ENCODE measurements at regions not wholly inside any gene's neighbourhood (a gene's known extent, or its start where the extent isn't known, plus 50 kb on each side); places are given as distances from the start of the nearest gene placed in this dataset.

DNA sequence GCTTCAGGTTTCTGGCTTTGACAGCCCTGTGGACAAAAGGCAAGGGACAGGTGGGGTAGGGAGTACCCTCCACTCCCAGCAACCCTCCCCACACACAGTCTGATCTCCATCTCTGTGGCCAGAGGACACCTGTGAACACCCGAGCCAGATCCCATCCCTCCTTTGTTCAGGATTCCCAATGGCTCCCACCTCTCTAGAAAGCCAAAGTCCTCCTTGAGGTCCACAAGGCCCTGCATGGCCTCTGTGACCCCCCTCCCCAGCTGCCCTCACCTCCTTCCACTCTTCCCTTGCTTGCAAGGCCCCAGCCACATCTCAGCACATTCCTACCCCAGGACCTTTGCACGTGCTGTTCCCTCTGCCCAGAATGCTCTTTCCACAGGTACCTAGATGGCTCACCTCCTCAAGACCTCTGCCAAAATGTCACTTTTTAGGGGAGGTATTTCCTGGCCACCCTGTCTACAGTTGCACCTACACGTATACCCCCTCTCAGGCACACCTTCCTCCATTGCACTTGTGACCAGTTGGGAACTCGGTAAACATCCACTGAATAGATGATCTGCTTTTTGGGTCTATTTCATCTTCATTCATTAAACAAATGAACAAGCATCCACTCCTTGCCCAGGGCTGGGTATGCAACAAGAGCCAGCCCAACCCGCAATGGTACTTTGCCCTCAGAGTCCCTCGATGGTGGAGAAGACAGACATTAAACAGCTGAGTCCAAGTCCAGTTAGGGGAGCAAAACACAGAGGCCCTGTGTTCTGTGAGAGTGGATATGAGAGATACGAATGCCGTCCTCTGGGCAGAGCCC, 107.0 kb downstream of the CRLF3 start:
- CTCF ChIA-PET = interaction anchor here (0.6 to 1.0 kb wide), 3 partner anchors 19 to 152 kb away, joined by 3 read pairs; no protein-coding TSS in a partner anchor
- Mint-ChIP-seq H3K4me3 (no peak overlapping the region), H3K4me1 (peaks cover 32% of the 10 kb centered on the region), H3K27ac (peak overlapping the region; percentile 3), H3K27me3 (ENCODE audit: low read depth) (no peaks in the 10 kb centered on the region; the same call in 1 of the 2 replicates), H3K9me3 (no peaks in the 10 kb centered on the region), H3K36me3 (peaks cover 5% of the 10 kb centered on the region; the same call in 1 of the 2 replicates)
- ATAC-seq = no peak
- peak; percentile 5 for DNase-seq (ENCODE audit: low spot score)
- TF ChIP-seq, protein P1, sequence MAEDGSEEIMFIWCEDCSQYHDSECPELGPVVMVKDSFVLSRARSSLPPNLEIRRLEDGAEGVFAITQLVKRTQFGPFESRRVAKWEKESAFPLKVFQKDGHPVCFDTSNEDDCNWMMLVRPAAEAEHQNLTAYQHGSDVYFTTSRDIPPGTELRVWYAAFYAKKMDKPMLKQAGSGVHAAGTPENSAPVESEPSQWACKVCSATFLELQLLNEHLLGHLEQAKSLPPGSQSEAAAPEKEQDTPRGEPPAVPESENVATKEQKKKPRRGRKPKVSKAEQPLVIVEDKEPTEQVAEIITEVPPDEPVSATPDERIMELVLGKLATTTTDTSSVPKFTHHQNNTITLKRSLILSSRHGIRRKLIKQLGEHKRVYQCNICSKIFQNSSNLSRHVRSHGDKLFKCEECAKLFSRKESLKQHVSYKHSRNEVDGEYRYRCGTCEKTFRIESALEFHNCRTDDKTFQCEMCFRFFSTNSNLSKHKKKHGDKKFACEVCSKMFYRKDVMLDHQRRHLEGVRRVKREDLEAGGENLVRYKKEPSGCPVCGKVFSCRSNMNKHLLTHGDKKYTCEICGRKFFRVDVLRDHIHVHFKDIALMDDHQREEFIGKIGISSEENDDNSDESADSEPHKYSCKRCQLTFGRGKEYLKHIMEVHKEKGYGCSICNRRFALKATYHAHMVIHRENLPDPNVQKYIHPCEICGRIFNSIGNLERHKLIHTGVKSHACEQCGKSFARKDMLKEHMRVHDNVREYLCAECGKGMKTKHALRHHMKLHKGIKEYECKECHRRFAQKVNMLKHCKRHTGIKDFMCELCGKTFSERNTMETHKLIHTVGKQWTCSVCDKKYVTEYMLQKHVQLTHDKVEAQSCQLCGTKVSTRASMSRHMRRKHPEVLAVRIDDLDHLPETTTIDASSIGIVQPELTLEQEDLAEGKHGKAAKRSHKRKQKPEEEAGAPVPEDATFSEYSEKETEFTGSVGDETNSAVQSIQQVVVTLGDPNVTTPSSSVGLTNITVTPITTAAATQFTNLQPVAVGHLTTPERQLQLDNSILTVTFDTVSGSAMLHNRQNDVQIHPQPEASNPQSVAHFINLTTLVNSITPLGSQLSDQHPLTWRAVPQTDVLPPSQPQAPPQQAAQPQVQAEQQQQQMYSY (CRISPR knock-in tag; IDR thresholded peaks at IDR 0.05) = no peak
- no peak for TF ChIP-seq ZBTB21 (CRISPR knock-in tag; IDR thresholded peaks at IDR 0.05; ENCODE audit: borderline replicate concordance)
- TF ChIP-seq IRF2 (CRISPR knock-in tag; IDR thresholded peaks at IDR 0.05; ENCODE audit: borderline replicate concordance, low read depth) = no peak
- no peak for TF ChIP-seq ESRRA (CRISPR knock-in tag; IDR thresholded peaks at IDR 0.05; ENCODE audit: borderline replicate concordance)
- TF ChIP-seq, protein P2, sequence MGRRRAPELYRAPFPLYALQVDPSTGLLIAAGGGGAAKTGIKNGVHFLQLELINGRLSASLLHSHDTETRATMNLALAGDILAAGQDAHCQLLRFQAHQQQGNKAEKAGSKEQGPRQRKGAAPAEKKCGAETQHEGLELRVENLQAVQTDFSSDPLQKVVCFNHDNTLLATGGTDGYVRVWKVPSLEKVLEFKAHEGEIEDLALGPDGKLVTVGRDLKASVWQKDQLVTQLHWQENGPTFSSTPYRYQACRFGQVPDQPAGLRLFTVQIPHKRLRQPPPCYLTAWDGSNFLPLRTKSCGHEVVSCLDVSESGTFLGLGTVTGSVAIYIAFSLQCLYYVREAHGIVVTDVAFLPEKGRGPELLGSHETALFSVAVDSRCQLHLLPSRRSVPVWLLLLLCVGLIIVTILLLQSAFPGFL (CRISPR knock-in tag; IDR thresholded peaks at IDR 0.05; ENCODE audit: borderline replicate concordance) = no peak
- TF ChIP-seq EMX1 (CRISPR knock-in tag; IDR thresholded peaks at IDR 0.05) = no peak
- TF ChIP-seq, protein P3, sequence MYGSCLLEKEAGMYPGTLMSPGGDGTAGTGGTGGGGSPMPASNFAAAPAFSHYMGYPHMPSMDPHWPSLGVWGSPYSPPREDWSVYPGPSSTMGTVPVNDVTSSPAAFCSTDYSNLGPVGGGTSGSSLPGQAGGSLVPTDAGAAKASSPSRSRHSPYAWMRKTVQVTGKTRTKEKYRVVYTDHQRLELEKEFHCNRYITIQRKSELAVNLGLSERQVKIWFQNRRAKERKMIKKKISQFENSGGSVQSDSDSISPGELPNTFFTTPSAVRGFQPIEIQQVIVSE (CRISPR knock-in tag; IDR thresholded peaks at IDR 0.05; ENCODE audit: borderline replicate concordance) = no peak
- no peak for TF ChIP-seq FOXJ3 (CRISPR knock-in tag; IDR thresholded peaks at IDR 0.05; ENCODE audit: borderline replicate concordance)
- no peak for TF ChIP-seq PRRX2 (CRISPR knock-in tag; IDR thresholded peaks at IDR 0.05)
- TF ChIP-seq, protein P4, sequence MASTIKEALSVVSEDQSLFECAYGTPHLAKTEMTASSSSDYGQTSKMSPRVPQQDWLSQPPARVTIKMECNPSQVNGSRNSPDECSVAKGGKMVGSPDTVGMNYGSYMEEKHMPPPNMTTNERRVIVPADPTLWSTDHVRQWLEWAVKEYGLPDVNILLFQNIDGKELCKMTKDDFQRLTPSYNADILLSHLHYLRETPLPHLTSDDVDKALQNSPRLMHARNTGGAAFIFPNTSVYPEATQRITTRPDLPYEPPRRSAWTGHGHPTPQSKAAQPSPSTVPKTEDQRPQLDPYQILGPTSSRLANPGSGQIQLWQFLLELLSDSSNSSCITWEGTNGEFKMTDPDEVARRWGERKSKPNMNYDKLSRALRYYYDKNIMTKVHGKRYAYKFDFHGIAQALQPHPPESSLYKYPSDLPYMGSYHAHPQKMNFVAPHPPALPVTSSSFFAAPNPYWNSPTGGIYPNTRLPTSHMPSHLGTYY (CRISPR knock-in tag; IDR thresholded peaks at IDR 0.05) = no peak
- TF ChIP-seq OVOL2 (CRISPR knock-in tag; IDR thresholded peaks at IDR 0.05; ENCODE audit: borderline replicate concordance) = no peak
- TF ChIP-seq GABPB1 (CRISPR knock-in tag; IDR thresholded peaks at IDR 0.05) = no peak
- TF ChIP-seq, protein P5, sequence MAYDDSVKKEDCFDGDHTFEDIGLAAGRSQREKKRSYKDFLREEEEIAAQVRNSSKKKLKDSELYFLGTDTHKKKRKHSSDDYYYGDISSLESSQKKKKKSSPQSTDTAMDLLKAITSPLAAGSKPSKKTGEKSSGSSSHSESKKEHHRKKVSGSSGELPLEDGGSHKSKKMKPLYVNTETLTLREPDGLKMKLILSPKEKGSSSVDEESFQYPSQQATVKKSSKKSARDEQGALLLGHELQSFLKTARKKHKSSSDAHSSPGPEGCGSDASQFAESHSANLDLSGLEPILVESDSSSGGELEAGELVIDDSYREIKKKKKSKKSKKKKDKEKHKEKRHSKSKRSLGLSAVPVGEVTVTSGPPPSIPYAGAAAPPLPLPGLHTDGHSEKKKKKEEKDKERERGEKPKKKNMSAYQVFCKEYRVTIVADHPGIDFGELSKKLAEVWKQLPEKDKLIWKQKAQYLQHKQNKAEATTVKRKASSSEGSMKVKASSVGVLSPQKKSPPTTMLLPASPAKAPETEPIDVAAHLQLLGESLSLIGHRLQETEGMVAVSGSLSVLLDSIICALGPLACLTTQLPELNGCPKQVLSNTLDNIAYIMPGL (CRISPR knock-in tag; IDR thresholded peaks at IDR 0.05) = no peak
- TF ChIP-seq, protein P6, sequence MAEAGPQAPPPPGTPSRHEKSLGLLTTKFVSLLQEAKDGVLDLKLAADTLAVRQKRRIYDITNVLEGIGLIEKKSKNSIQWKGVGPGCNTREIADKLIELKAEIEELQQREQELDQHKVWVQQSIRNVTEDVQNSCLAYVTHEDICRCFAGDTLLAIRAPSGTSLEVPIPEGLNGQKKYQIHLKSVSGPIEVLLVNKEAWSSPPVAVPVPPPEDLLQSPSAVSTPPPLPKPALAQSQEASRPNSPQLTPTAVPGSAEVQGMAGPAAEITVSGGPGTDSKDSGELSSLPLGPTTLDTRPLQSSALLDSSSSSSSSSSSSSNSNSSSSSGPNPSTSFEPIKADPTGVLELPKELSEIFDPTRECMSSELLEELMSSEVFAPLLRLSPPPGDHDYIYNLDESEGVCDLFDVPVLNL (CRISPR knock-in tag; IDR thresholded peaks at IDR 0.05; ENCODE audit: borderline replicate concordance, low read depth) = no peak
- TF ChIP-seq, protein P7, sequence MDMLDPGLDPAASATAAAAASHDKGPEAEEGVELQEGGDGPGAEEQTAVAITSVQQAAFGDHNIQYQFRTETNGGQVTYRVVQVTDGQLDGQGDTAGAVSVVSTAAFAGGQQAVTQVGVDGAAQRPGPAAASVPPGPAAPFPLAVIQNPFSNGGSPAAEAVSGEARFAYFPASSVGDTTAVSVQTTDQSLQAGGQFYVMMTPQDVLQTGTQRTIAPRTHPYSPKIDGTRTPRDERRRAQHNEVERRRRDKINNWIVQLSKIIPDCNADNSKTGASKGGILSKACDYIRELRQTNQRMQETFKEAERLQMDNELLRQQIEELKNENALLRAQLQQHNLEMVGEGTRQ (CRISPR knock-in tag; IDR thresholded peaks at IDR 0.05) = no peak
- no peak for TF ChIP-seq JAZF1 (CRISPR knock-in tag; IDR thresholded peaks at IDR 0.05)
- no peak for TF ChIP-seq NR2C2 (CRISPR knock-in tag; IDR thresholded peaks at IDR 0.05)
- TF ChIP-seq, protein P8, sequence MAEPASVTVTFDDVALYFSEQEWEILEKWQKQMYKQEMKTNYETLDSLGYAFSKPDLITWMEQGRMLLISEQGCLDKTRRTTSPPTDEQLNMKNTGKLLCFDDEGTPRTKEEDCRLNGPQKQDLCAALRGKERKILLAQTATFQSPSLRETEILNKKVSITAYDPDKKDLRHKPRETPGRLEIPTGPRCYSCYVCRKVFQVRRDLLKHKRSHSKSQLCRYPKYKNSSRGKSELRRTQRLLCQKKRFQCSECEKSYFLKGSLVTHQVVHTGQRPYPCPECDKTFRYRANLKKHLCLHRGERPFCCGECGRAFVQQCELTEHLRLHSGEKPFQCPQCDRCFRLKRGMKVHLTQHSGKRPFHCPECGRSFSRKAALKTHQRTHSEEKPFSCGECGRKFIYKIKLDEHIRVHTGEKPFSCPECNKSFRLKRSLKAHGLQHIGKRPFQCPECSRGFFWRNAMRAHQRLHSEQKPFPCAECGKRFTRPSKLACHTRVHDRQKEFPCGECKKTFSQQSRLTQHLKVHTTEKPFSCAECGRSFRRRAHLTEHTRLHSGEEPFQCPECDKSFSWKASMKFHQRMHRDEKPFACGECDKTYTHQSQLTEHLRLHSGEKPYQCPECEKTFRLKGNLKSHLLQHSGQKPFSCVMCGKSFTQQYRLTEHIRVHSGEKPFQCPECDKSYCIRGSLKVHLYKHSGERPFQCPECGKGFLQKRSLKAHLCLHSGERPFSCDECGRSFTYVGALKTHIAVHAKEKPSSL (CRISPR knock-in tag; conservative IDR thresholded peaks at IDR 0.05) = no peak
- TF ChIP-seq, protein P9, sequence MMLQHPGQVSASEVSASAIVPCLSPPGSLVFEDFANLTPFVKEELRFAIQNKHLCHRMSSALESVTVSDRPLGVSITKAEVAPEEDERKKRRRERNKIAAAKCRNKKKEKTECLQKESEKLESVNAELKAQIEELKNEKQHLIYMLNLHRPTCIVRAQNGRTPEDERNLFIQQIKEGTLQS (CRISPR knock-in tag; conservative IDR thresholded peaks at IDR 0.05) = no peak
- POLR2A ChIA-PET = no interaction called here

Data from WTC11 (cell line).